Activated CD8-positive, alpha-beta T cell treated with anti-CD3 and anti-CD28 coated beads, Interleukin-2, amount 10 ng/mL, durations not matched to agents 7 days and 5 days (primary cell): ENCODE measurements at regions not wholly inside any gene's neighbourhood (a gene's known extent, or its start where the extent isn't known, plus 50 kb on each side); places are given as distances from the start of the nearest gene placed in this dataset.
"Not testable (repeated sequence)": the region's sequence is repeated elsewhere in the genome, so short reads cannot be mapped to it uniquely, and the experiment has no call there.

Experiments
- ATAC-seq: fragments of 150-1000 bp; cut with Tn5 transposase; one replicate; pipeline ENCODE4 v1.10.0; 2021; ENCODE audit warnings: moderate library complexity
- CTCF ChIA-PET: fragments of 350-600 bp; sonication (Branson Sonifier 250); formaldehyde crosslinking; loops from one replicate; lab custom pipeline; 2021; ENCODE audit warnings: antibody characterized with exemption; lab: Charles Lee
- POLR2A ChIA-PET: fragments of 350-600 bp; sonication (Branson Sonifier 250); formaldehyde crosslinking; loops from one replicate; lab custom pipeline; 2021; ENCODE audit warnings: antibody characterized with exemption; lab: Charles Lee
- DNase-seq: peaks from one replicate; pipeline ENCODE4 v3.0.0-alpha.2; 2020
- H3K27ac Mint-ChIP-seq: one replicate; pipeline ENCODE4 v1.8.0; 2021; ENCODE audit warnings: mild to moderate bottlenecking, mixed read lengths
- H3K27me3 Mint-ChIP-seq: one replicate; pipeline ENCODE4 v1.8.0; 2021; ENCODE audit warnings: low read depth, mixed read lengths
- H3K36me3 Mint-ChIP-seq: one replicate; pipeline ENCODE4 v1.8.0; 2021; ENCODE audit warnings: low read depth, mixed read lengths
- H3K4me1 Mint-ChIP-seq: one replicate; pipeline ENCODE4 v1.8.0; 2021; ENCODE audit warnings: low read depth, mixed read lengths
- H3K4me3 Mint-ChIP-seq: one replicate; pipeline ENCODE4 v1.8.0; 2021; ENCODE audit warnings: mild to moderate bottlenecking, mixed read lengths
- H3K9me3 Mint-ChIP-seq: one replicate; pipeline ENCODE4 v1.8.0; 2022; ENCODE audit warnings: mixed read lengths; ENCODE audit not compliant: insufficient read depth

- no peak for DNase-seq
- Mint-ChIP-seq H3K4me1 (peaks cover 3% of the 10 kb centered on the region), H3K36me3 (no peaks in the 10 kb centered on the region), H3K27ac (no peak overlapping the region), H3K9me3 (no peaks in the 10 kb centered on the region), H3K27me3 (no peaks in the 10 kb centered on the region), H3K4me3 (no peak overlapping the region)
- no peak for ATAC-seq
- ChIA-PET POLR2A (no interaction called here), CTCF (no interaction called here)
Measured at GRCh38 chr5:173396311-173396993, 68.2 kb upstream of the STC2 start.

GRCh38 chr5:173395933-173396308, 67.7 kb upstream of the STC2 start:
- ATAC-seq, result no peak
- Mint-ChIP-seq H3K9me3 (no peaks in the 10 kb centered on the region), H3K27me3 (peaks cover under 1% of the 10 kb centered on the region), H3K36me3 (no peaks in the 10 kb centered on the region), H3K27ac (no peak overlapping the region), H3K4me1 (peaks cover 3% of the 10 kb centered on the region), H3K4me3 (no peak overlapping the region)
- CTCF ChIA-PET, result no interaction called here
- DNase-seq, result no peak
- POLR2A ChIA-PET, result no interaction called here

GRCh38 chr5:173395257-173395932, 67.2 kb upstream of the STC2 start:
- peaks cover 6% of the 10 kb centered on the region for H3K27me3 Mint-ChIP-seq
- H3K27ac Mint-ChIP-seq, result no peak overlapping the region
- ATAC-seq (no peak), DNase-seq (no peak)
- H3K9me3 Mint-ChIP-seq, result no peaks in the 10 kb centered on the region
- no peak overlapping the region for H3K4me3 Mint-ChIP-seq
- ChIA-PET POLR2A (no interaction called here), CTCF (no interaction called here)
- H3K4me1 Mint-ChIP-seq, result peaks cover 3% of the 10 kb centered on the region
- no peaks in the 10 kb centered on the region for H3K36me3 Mint-ChIP-seq

- H3K36me3 Mint-ChIP-seq, result no peaks in the 10 kb centered on the region
- no peak for DNase-seq
- no peak for ATAC-seq
- CTCF ChIA-PET, result no interaction called here
- H3K4me3 Mint-ChIP-seq, result no peak overlapping the region
- no peaks in the 10 kb centered on the region for H3K9me3 Mint-ChIP-seq
- POLR2A ChIA-PET, result no interaction called here
- peaks cover 8% of the 10 kb centered on the region for H3K27me3 Mint-ChIP-seq
- H3K27ac Mint-ChIP-seq, result no peak overlapping the region
- H3K4me1 Mint-ChIP-seq, result peaks cover 3% of the 10 kb centered on the region
Measured at GRCh38 chr5:173394701-173395100, 66.5 kb upstream of the STC2 start.

- peaks cover 8% of the 10 kb centered on the region for H3K27me3 Mint-ChIP-seq
- ATAC-seq (no peak), DNase-seq (no peak)
- H3K4me3 Mint-ChIP-seq, result no peak overlapping the region
- POLR2A ChIA-PET, result no interaction called here
- H3K27ac Mint-ChIP-seq, result no peak overlapping the region
- no peaks in the 10 kb centered on the region for H3K36me3 Mint-ChIP-seq
- CTCF ChIA-PET, result no interaction called here
- H3K9me3 Mint-ChIP-seq, result no peaks in the 10 kb centered on the region
- no peaks in the 10 kb centered on the region for H3K4me1 Mint-ChIP-seq
Measured at GRCh38 chr5:173392172-173392571, 64.0 kb upstream of the STC2 start.

- Mint-ChIP-seq H3K27ac (no peak overlapping the region), H3K4me1 (no peaks in the 10 kb centered on the region), H3K4me3 (no peak overlapping the region), H3K27me3 (peaks cover 8% of the 10 kb centered on the region), H3K9me3 (no peaks in the 10 kb centered on the region), H3K36me3 (no peaks in the 10 kb centered on the region)
- no peak for ATAC-seq
- DNase-seq, result no peak
- ChIA-PET CTCF (no interaction called here), POLR2A (no interaction called here)
Measured at GRCh38 chr5:173391031-173391430, 62.8 kb upstream of the STC2 start.

- CTCF ChIA-PET, H3K36me3 Mint-ChIP-seq, H3K27me3 Mint-ChIP-seq, H3K9me3 Mint-ChIP-seq, H3K4me3 Mint-ChIP-seq, POLR2A ChIA-PET, H3K4me1 Mint-ChIP-seq, DNase-seq, ATAC-seq, H3K27ac Mint-ChIP-seq: not testable (repeated sequence)
Measured at GRCh38 chr5:173387293-173387692, 59.1 kb upstream of the STC2 start.

- no peak for ATAC-seq
- CTCF ChIA-PET, result no interaction called here
- POLR2A ChIA-PET, result no interaction called here
- Mint-ChIP-seq H3K27ac (no peak overlapping the region), H3K9me3 (no peaks in the 10 kb centered on the region), H3K4me3 (no peak overlapping the region), H3K4me1 (no peaks in the 10 kb centered on the region), H3K36me3 (no peaks in the 10 kb centered on the region), H3K27me3 (peaks cover 7% of the 10 kb centered on the region)
- DNase-seq, result no peak
Measured at GRCh38 chr5:173385832-173386360, 57.7 kb upstream of the STC2 start.

- Mint-ChIP-seq H3K36me3 (no peaks in the 10 kb centered on the region), H3K4me3 (no peak overlapping the region), H3K27me3 (no peaks in the 10 kb centered on the region), H3K27ac (no peak overlapping the region), H3K4me1 (no peaks in the 10 kb centered on the region), H3K9me3 (no peaks in the 10 kb centered on the region)
- DNase-seq (no peak), ATAC-seq (no peak)
- ChIA-PET CTCF (no interaction called here), POLR2A (no interaction called here)
Measured at GRCh38 chr5:173383711-173384110, 55.5 kb upstream of the STC2 start.

- DNase-seq (no peak), ATAC-seq (no peak)
- no peaks in the 10 kb centered on the region for H3K9me3 Mint-ChIP-seq
- ChIA-PET CTCF (no interaction called here), POLR2A (no interaction called here)
- H3K27ac Mint-ChIP-seq, result no peak overlapping the region
- no peaks in the 10 kb centered on the region for H3K36me3 Mint-ChIP-seq
- H3K4me1 Mint-ChIP-seq, result no peaks in the 10 kb centered on the region
- H3K4me3 Mint-ChIP-seq, result no peak overlapping the region
- H3K27me3 Mint-ChIP-seq, result no peaks in the 10 kb centered on the region
Measured at GRCh38 chr5:173378727-173379126, 50.5 kb upstream of the STC2 start.
